PC-9 (cell line): ENCODE measurements at regions not wholly inside any gene's neighbourhood (a gene's known extent, or its start where the extent isn't known, plus 50 kb on each side); places are given as distances from the start of the nearest gene placed in this dataset.

Source experiments
- BruUV-seq: library from RNA; stranded (reverse); fragments of 400-500 nt; replicated peaks from 2 replicates; lab custom pipeline; 2021; lab: Mats Ljungman, UMichigan
- CTCF ChIA-PET: fragments of 300-600 bp; sonication (Branson Sonifier 250); formaldehyde crosslinking; loops from one replicate; lab custom pipeline; 2022; ENCODE audit warnings: antibody characterized with exemption; lab: Charles Lee
- POLR2A ChIA-PET: fragments of 300-600 bp; sonication (Branson Sonifier 250); formaldehyde crosslinking; loops from one replicate; lab custom pipeline; 2022; ENCODE audit warnings: antibody characterized with exemption; ENCODE audit not compliant: unreplicated experiment; lab: Charles Lee
- DNase-seq, 2 experiments: peaks; one replicate each; pipeline versions ENCODE4 v3.0.0 to v3.0.0-alpha.2; 2015 to 2022; ENCODE audit warnings: mixed read lengths in 1 of 2
- H2AFZ ChIP-seq: fragments of 200-600 bp; sonication (generic); 2 replicates; pipeline ENCODE4 v1.8.1; 2017; ENCODE audit warnings: antibody characterized with exemption
- H3F3A ChIP-seq: fragments of 200-600 bp; sonication (generic); 2 replicates; pipeline ENCODE4 v1.8.1; 2017; ENCODE audit warnings: antibody characterized with exemption, mild to moderate bottlenecking, low read depth; ENCODE audit not compliant: insufficient read depth
- H3K27ac ChIP-seq: fragments of 200-600 bp; sonication (generic); 2 replicates; pipeline ENCODE4 v1.6.1; 2016; ENCODE audit warnings: mixed run types
- H3K27me3 ChIP-seq: fragments of 200-600 bp; sonication (generic); 2 replicates; pipeline ENCODE4 v1.6.1; 2016; ENCODE audit warnings: low read depth, mixed run types; ENCODE audit not compliant: insufficient read depth
- H3K36me3 ChIP-seq: fragments of 200-600 bp; sonication (generic); 2 replicates; pipeline ENCODE4 v1.6.1; 2016; ENCODE audit warnings: low read depth, mixed run types
- H3K4me1 ChIP-seq: fragments of 200-600 bp; sonication (generic); replicated peaks from 2 replicates; pipeline ENCODE4 v1.6.1; 2016; ENCODE audit warnings: mixed run types; ENCODE audit not compliant: insufficient read depth
- H3K4me2 ChIP-seq: fragments of 200-600 bp; sonication (generic); 2 replicates; pipeline ENCODE4 v1.6.1; 2017; ENCODE audit warnings: mixed run types
- H3K4me3 ChIP-seq: fragments of 200-600 bp; sonication (generic); 2 replicates; pipeline ENCODE4 v1.6.1; 2016; ENCODE audit warnings: mixed run types
- H3K79me2 ChIP-seq: fragments of 200-600 bp; sonication (generic); 2 replicates; pipeline ENCODE4 v1.6.1; 2017; ENCODE audit warnings: low read depth, mixed run types
- H3K9me2 ChIP-seq: fragments of 200-600 bp; sonication (generic); 2 replicates; pipeline ENCODE4 v1.8.1; 2017; ENCODE audit warnings: mild to moderate bottlenecking; ENCODE audit not compliant: insufficient read depth
- H3K9me3 ChIP-seq: fragments of 200-600 bp; sonication (generic); 2 replicates; pipeline ENCODE4 v1.8.1; 2016; ENCODE audit warnings: low read depth; ENCODE audit not compliant: insufficient read depth
- H4K20me1 ChIP-seq: fragments of 200-600 bp; sonication (generic); 2 replicates; pipeline ENCODE4 v1.8.1; 2017; ENCODE audit not compliant: insufficient read depth
- CTCF ChIP-seq: fragments of 200-600 bp; sonication (generic); conservative IDR thresholded peaks from 2 replicates; pipeline ENCODE4 v1.6.1; 2017; ENCODE audit warnings: mixed run types, antibody characterized with exemption, mild to moderate bottlenecking, moderate library complexity
- EZH2 ChIP-seq: fragments of 200-600 bp; sonication (generic); IDR thresholded peaks from 2 replicates; pipeline ENCODE4 v1.8.0; 2017; ENCODE audit warnings: antibody characterized with exemption, low read depth
- intact Hi-C: fragments of 100-400 bp; cut with micrococcal nuclease; formaldehyde crosslinking; loops from one replicate; pipeline ENCODE4 v1.10.0; 2022; ENCODE audit not compliant: unreplicated experiment

GRCh38 chr4:126046081-126046614, 731.4 kb downstream of the FAT4 start:
- POLR2A ChIA-PET, result no interaction called here
- no peak for DNase-seq
- H3K36me3 ChIP-seq, result no peaks in the 10 kb centered on the region
- H3K27ac ChIP-seq, result no peak overlapping the region
- no peaks in the 10 kb centered on the region for H3K9me3 ChIP-seq
- intact Hi-C loops, result no loop called here
- no peaks in the 10 kb centered on the region for H3K4me1 ChIP-seq
- H3K4me3 ChIP-seq, result no peak overlapping the region
- H2AFZ ChIP-seq, result no peak overlapping the region
- no peak overlapping the region for H3K4me2 ChIP-seq
- CTCF ChIA-PET, result no interaction called here
- no peaks in the 10 kb centered on the region for H4K20me1 ChIP-seq
- H3F3A ChIP-seq, result no peaks in the 10 kb centered on the region
- BruUV-seq, result no TSS peak
- no peaks in the 10 kb centered on the region for H3K79me2 ChIP-seq
- no peaks in the 10 kb centered on the region for H3K27me3 ChIP-seq
- no peak for TF ChIP-seq CTCF
- no peaks in the 10 kb centered on the region for H3K9me2 ChIP-seq

GRCh38 chr4:126047114-126047513, 732.4 kb downstream of the FAT4 start:
- Histone ChIP-seq H3K4me1 (no peaks in the 10 kb centered on the region), H3K27ac (no peak overlapping the region), H3K27me3 (no peaks in the 10 kb centered on the region), H4K20me1 (no peaks in the 10 kb centered on the region), H2AFZ (no peak overlapping the region), H3K9me2 (no peaks in the 10 kb centered on the region), H3K36me3 (no peaks in the 10 kb centered on the region), H3K4me2 (no peak overlapping the region), H3F3A (no peaks in the 10 kb centered on the region), H3K79me2 (no peaks in the 10 kb centered on the region), H3K9me3 (no peaks in the 10 kb centered on the region), H3K4me3 (no peak overlapping the region)
- POLR2A ChIA-PET, result no interaction called here
- TF ChIP-seq EZH2 (no peak), CTCF (no peak)
- intact Hi-C loops, result no loop called here
- no TSS peak for BruUV-seq
- CTCF ChIA-PET, result no interaction called here
- no peak for DNase-seq

- H3K4me1 ChIP-seq, result no peaks in the 10 kb centered on the region
- H3K4me3 ChIP-seq, result no peak overlapping the region
- no peak overlapping the region for H3K27ac ChIP-seq
- intact Hi-C loops, result no loop called here
- H3F3A ChIP-seq, result no peaks in the 10 kb centered on the region
- DNase-seq, result no peak
- CTCF ChIA-PET, result no interaction called here
- no peaks in the 10 kb centered on the region for H3K9me3 ChIP-seq
- H3K9me2 ChIP-seq, result no peaks in the 10 kb centered on the region
- TF ChIP-seq CTCF, result no peak
- TF ChIP-seq EZH2, result no peak
- no peak overlapping the region for H2AFZ ChIP-seq
- POLR2A ChIA-PET, result no interaction called here
- no TSS peak for BruUV-seq
- no peaks in the 10 kb centered on the region for H3K27me3 ChIP-seq
- no peaks in the 10 kb centered on the region for H4K20me1 ChIP-seq
- no peaks in the 10 kb centered on the region for H3K79me2 ChIP-seq
- no peaks in the 10 kb centered on the region for H3K36me3 ChIP-seq
- no peak overlapping the region for H3K4me2 ChIP-seq
Measured at GRCh38 chr4:126051689-126052424, 737.1 kb downstream of the FAT4 start.
